ENCODE measurements at regions not wholly inside any gene's neighbourhood (a gene's known extent, or its start where the extent isn't known, plus 50 kb on each side); places are given as distances from the start of the nearest gene placed in this dataset.
A peak's percentile ranks its signal among the peaks of the same experiment; 100 is the strongest.
"Not testable (repeated sequence)": the region's sequence is repeated elsewhere in the genome, so short reads cannot be mapped to it uniquely, and the experiment has no call there.

DNA sequence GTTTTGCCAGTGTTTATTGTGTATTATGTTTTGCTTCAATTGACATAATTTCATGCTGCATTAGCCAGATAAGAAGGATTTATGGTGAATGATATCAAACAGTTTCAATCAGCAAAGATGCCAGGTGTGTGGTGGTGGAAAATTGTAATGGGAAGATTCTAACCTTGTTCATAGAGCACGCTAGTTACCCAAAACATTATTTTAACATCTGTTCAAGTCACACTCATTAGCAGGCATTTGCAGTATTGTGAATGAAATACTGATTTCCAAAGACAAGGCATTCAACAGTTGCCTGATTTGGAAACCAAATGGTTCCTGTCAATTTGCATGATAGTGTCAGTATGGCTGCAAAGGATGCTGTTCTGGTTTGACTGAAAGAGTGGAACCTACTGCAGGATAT lies 129.7 kb downstream of the EPC1 start:
- intact Hi-C loops (cut with DNase I) = loop anchor here (10.0 kb wide), 1 partner anchor 352 kb away; no protein-coding TSS in a partner anchor
- ATAC-seq = no peak
- DNase-seq = no peak

- not testable (repeated sequence) for ATAC-seq, DNase-seq
- intact Hi-C loops (cut with DNase I) = loop anchor here (10.0 kb wide), 1 partner anchor 349 kb away; no protein-coding TSS in a partner anchor
These were observed 133.1 kb downstream of the EPC1 start for GRCh38 chr10:32213838-32214237.

DNA sequence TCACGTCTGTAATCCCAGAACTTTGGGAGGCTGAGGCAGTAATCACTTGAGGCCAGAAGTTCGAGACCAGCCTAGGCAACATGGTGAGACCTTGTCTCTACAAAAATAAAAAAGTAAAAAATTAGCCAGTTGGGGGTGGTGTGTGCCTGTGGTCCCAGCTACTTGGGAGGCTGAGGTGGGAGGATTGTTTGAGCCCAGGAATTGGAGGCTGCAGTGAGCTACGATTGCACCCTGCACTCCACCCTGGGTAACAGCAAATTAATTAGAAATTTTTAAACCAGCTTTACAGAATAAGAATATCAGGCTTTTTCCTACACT lies 136.0 kb downstream of the EPC1 start:
- ATAC-seq (no peak), DNase-seq (no peak)
- intact Hi-C loops (cut with DNase I) = loop anchor here (10.0 kb wide), 1 partner anchor 346 kb away; no protein-coding TSS in a partner anchor

GRCh38 chr10:32210306-32211045 lies 136.5 kb downstream of the EPC1 start:
- DNase-seq (no peak), ATAC-seq (peak; percentile 65 to 68)
- intact Hi-C loops (cut with DNase I) = loop anchor here (10.0 kb wide), 1 partner anchor 346 kb away; no protein-coding TSS in a partner anchor

DNA sequence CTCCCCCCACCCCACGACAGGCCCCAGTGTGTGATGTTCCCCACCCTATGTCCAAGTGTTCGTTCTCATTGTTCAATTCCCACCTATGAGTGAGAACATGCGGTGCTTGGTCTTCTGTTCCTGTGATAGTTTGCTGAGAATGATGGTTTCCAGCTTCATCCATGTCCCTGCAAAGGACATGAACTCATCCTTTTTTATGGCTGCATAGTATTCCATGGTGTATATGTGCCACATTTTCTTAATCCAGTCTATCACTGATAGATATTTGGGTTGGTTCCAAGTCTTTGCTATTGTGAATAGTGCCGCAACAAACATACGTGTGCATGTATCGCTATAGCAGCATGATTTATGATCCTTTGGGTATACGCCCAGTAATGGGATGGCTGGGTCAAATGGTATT lies 139.0 kb downstream of the EPC1 start:
- ATAC-seq; intact Hi-C loops (cut with DNase I); DNase-seq: not testable (repeated sequence)

DNA sequence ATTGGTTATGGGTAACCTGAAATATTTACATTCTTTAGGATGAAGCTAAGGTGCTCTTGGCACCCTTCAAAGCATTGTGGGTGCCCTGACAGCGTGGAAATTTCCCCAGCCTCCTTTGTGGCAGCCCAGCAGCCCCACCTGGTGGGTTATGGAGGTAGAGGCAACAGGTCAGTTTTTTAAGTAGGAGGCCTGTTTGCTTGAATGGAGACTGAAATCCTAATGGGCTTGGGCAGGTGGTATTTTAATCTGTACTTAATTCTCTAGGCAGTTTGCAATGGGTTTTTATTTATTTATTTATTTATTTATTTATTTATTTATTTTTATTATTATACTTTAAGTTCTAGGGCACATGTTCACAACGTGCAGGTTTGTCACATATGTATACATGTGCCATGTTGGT lies 139.4 kb downstream of the EPC1 start:
- no peak for ATAC-seq
- DNase-seq = peak; percentile 35
- intact Hi-C loops (cut with DNase I) = no loop called here

GRCh38 chr10:32205670-32206069 lies 141.3 kb downstream of the EPC1 start:
- ATAC-seq = no peak
- intact Hi-C loops (cut with DNase I) = no loop called here
- DNase-seq = no peak

DNA sequence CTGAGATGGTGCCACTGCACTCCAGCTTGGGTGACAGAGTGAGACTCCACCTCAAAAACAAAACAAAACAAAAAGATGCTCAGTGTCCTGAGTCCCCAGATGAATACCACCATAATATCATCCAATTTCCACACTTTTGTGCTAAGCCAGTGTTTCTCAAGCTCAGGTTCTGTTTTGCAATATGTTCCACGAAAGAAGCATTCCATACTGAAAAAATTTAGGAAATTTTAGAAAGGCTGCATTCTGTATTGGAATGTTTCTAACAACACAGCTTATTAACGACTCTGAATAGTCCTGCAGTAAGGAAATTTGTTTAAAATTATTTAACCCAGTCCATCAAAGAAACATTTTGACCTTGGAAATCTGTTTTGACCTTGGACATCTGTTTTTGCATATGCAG lies 142.4 kb downstream of the EPC1 start:
- intact Hi-C loops (cut with DNase I) = no loop called here
- DNase-seq (no peak), ATAC-seq (no peak)

DNA sequence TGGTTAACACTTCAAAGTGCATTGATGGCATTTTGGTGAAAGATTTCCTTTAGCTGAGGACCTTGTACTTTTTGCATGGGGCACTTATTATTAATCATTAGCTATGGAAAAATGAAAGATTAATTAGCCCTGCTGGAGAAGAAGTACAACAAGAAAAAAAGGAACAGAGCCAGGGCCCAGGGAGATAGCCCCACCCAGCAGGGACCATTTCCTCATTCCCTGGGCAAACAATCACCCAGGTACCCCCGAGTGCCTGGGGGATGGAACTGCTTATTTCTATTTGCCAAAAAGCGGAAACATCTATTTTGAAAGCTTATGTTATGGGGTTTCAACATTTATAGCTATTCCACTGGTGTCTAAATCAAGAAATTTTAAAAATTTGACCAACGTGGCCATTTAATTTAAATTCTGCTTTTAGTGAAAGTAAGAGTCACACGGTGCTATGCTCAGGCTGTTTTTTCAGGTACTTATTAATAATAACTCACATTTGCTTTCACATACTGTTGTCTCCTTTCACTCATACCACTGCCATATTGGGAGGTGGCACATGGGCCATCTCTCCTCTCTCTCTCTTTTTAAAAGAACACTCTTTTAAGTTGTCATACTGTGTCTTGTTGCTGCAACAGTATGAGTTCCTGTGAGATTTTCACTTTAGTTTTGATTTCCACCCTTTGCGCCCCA lies 143.6 kb upstream of the KIF5B start:
- ATAC-seq (no peak), DNase-seq (no peak)
- intact Hi-C loops (cut with DNase I) = loop anchor here in 1 of 2 donors (10.0 kb wide), 1 partner anchor 145 kb away; the partner anchor contains the start of gene KIF5B

DNA sequence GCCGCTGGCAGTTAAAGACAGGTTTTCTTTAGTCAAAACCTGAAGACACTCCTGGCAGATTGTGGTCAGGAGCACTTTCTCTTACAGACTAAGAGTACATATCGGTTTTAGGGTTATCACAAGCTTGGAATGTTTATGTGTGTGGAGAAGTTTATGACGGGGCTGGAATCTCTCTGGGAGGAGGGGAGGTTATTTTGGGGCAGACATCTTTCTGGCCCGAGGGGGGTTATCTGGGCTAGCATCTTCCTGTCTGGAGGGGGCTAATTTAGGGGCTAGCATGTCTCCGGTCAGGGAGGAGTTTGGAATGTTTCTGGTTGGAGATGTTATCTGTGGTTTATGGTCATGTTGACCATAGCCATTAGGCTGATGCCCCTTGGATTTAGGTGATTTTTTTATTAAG lies 141.2 kb upstream of the KIF5B start:
- DNase-seq (no peak), ATAC-seq (no peak)
- intact Hi-C loops (cut with DNase I) = loop anchor here in 1 of 2 donors (10.0 kb wide), 1 partner anchor 143 kb away; the partner anchor contains the start of gene KIF5B

- DNase-seq (no peak), ATAC-seq (peak in 1 of 2 donors; percentile 47)
- intact Hi-C loops (cut with DNase I) = loop anchor here in 1 of 2 donors (2.0 to 10.0 kb wide), 2 partner anchors 136 to 178 kb away; partner anchors contain the start of gene KIF5B
These were observed 134.8 kb upstream of the KIF5B start for GRCh38 chr10:32190890-32191491.

DNA sequence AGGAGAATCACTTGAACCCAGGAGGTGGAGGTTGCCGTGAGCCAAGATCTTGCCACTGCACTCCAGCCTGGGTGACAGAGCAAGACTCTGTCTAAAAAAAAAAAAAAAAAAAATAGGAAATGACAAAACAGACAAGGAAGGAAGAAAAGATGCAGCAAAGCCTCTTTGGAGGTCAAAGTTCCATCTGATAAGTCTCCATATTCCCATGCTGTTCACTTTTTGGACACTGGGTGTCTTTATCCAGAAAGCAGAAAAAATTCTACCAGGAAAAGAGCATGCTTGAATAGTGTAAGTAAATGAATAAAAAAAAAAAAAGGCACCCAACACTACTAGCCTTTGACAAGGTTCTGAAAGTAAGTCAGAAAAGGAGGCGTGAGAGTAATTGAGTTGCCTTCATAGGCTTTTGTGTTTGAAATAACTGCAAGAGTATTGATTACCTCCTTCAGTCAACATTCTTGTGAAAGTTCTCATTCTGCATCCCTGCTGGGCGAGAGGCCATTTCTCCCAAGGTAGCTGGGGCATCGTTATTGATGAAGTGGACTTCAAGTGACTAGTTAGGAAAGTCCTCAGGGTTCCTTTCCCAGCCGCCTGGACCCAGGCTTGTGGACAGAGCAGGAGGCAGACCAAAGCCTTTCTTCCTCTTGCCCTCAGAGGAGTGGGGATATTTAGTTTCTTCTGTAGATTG lies 133.3 kb upstream of the KIF5B start:
- DNase-seq = no peak
- intact Hi-C loops (cut with DNase I) = loop anchor here in 1 of 2 donors (2.0 to 10.0 kb wide), 2 partner anchors 135 to 179 kb away; partner anchors contain the start of gene KIF5B
- no peak for ATAC-seq

- intact Hi-C loops (cut with DNase I); ATAC-seq: not testable (repeated sequence)
These were observed 132.4 kb upstream of the KIF5B start for GRCh38 chr10:32188601-32189000.

DNA sequence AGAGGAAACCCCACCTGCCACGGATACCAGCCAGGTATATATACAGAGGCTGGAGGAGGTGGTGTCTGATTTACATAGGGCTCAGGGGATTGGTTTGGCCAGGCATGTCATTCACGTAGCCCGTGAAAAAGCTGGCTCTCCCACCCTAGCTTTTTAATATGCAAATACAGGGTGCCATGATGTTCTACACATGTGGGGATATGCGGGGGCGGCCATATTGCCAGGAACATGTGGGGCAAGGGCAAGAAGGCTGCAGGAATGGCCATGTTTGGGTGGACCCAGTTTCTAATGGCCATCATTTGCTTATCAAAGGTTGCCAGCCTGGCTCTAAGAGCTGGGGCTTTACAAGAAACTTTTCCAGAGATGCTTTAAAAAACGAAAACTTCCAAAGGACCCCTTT lies 131.5 kb upstream of the KIF5B start:
- intact Hi-C loops (cut with DNase I) = no loop called here
- no peak for ATAC-seq
- DNase-seq = no peak

More at GRCh38 chr10:32188601-32189000, 132.4 kb upstream of the KIF5B start:
- not testable (repeated sequence) for DNase-seq

GRCh38 chr10:32183652-32184051 lies 127.4 kb upstream of the KIF5B start:
- intact Hi-C loops (cut with DNase I); ATAC-seq; DNase-seq: not testable (repeated sequence)

DNA sequence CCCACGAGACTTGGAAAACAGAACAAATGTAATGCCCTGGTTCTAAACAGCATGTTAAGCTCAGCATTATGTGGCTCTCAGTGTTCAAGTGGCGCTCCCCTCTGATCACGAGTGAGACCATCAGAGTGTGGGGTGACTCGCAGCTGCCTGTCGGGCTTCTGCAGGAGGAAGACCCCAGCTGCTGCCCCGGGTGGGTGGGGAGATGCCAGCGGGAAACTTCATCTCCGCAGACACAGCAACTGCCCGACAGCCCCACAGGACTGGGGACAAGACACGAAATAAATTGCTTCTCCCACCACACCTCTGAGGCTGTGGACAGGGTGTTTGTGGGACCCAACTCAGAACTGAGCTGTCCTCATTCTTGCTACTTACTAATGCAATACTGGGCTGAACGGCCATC lies 126.3 kb upstream of the KIF5B start:
- DNase-seq = no peak
- intact Hi-C loops (cut with DNase I) = no loop called here
- ATAC-seq = no peak

DNA sequence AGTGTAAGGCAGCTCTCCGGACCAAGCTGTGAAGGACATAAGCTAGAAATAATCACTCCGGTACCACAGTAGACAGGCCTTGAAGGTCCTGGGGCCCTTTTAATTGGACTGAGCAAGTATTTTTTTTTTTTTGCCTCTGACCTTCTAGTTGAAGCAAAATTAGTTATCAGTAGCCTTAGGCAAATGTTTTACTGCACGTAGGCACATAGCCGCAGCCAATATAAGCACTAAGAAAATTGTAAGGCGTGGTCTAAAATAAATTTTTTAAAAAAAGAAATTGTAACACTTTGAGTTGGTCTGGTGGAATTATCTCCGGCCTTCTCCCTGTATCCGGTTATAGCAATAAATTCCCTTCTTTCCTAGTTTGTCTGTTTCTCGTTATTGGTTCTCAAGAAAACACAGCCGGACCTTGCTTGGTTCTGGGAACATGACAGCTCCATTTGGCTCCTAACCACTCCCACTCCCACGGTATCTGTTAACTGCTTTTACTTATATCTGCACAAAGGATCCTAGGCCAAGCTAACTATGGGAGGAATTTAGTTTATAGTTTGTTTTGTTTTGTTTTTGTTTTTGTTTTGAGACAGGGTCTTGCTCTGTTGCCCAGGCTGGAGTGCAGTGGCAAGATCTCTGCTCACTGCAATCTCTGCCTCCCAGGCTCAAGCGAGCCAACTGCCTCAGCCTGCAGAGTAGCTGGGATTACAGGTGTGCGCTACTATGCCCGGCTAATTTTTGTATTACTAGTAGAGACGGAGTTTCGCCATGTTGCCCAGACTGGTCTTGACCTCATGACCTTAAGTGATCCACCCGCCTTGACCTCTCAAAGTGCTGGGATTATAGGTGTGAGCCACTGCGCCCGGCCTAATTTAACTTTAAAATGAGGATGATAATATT lies 124.4 kb upstream of the KIF5B start:
- DNase-seq (no peak), ATAC-seq (no peak)
- intact Hi-C loops (cut with DNase I) = no loop called here

DNA sequence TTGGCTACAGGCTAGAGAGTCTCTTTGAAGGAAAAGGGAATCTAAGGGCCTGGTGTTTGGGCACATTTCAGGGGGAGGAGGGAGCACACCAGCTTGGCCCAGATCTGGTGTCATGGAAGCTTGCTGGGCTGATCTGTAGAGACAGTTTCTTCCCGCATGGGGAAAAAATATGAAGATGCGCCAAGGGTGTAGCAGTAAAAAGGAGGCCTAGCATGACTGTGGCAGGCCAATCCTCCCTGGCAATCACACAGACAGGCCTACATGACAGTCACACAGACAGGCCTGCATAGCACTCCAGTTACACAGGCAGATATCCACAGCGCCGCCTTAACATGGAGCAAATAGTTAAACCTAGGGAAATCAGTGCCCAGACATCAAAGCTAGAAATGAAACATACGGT lies 123.6 kb upstream of the KIF5B start:
- intact Hi-C loops (cut with DNase I) = no loop called here
- no peak for ATAC-seq
- no peak for DNase-seq

All from left cardiac atrium (tissue), 4 donors.